IMR-90 (cell line): ENCODE measurements at regions not wholly inside any gene's neighbourhood (a gene's known extent, or its start where the extent isn't known, plus 50 kb on each side); places are given as distances from the start of the nearest gene placed in this dataset.

Experiments
- ATAC-seq: fragments of 200-7000 bp; cut with Tn5 transposase; 2 replicates; pipeline ENCODE4 v1.9.1; 2020; ENCODE audit warnings: low read depth, mild to moderate bottlenecking, moderate library complexity
- BruUV-seq: library from RNA; stranded (reverse); fragments of 400-500 nt; replicated peaks from 2 replicates; lab custom pipeline; 2021; lab: Mats Ljungman, UMichigan
- CTCF ChIA-PET: fragments of 300-600 bp; formaldehyde crosslinking; extraction: SDS; loops from one replicate; lab custom pipeline; 2021; ENCODE audit warnings: antibody characterized with exemption; lab: Yijun Ruan, JAX
- POLR2A ChIA-PET: fragments of 300-600 bp; sonication (Branson Sonifier 250); formaldehyde crosslinking; loops from one replicate; lab custom pipeline; 2022; ENCODE audit warnings: antibody characterized with exemption; ENCODE audit not compliant: unreplicated experiment; lab: Charles Lee
- DNase-seq: peaks from one replicate; pipeline ENCODE4 v3.0.0; 2013
- H2AFZ ChIP-seq: replicated peaks from 2 replicates; pipeline ENCODE3; 2013; ENCODE audit warnings: low read length, mild to moderate bottlenecking; ENCODE audit not compliant: poor library complexity
- H2AK5ac ChIP-seq: 2 replicates; pipeline ENCODE4 v1.6.1; 2013; ENCODE audit warnings: low read depth, low read length, inconsistent platforms
- H2AK9ac ChIP-seq: replicated peaks from 2 replicates; pipeline ENCODE3; 2013; ENCODE audit warnings: mild to moderate bottlenecking, low read depth, low read length, moderate library complexity; ENCODE audit not compliant: poor library complexity
- H2BK120ac ChIP-seq: 2 replicates; pipeline ENCODE4 v1.6.1; 2013; ENCODE audit warnings: low read depth, low read length, inconsistent platforms
- H2BK15ac ChIP-seq: 3 replicates; pipeline ENCODE4 v1.6.1; 2013; ENCODE audit warnings: low read depth, low read length, inconsistent platforms
- H2BK20ac ChIP-seq: 2 replicates; pipeline ENCODE4 v1.6.1; 2013; ENCODE audit warnings: low read depth, mild to moderate bottlenecking, inconsistent platforms, low read length, moderate library complexity
- H2BK5ac ChIP-seq: 2 replicates; pipeline ENCODE4 v1.6.1; 2013; ENCODE audit warnings: mild to moderate bottlenecking, low read depth, low read length, inconsistent platforms; ENCODE audit not compliant: poor library complexity, severe bottlenecking
- H3K14ac ChIP-seq: replicated peaks from 2 replicates; pipeline ENCODE4 v1.6.1; 2013; ENCODE audit warnings: low read depth, low read length, inconsistent platforms
- H3K18ac ChIP-seq: 2 replicates; pipeline ENCODE4 v1.6.1; 2013; ENCODE audit warnings: low read depth, low read length, control low read depth
- H3K23ac ChIP-seq: 2 replicates; pipeline ENCODE4 v1.6.1; 2013; ENCODE audit warnings: low read depth, low read length, inconsistent platforms
- H3K27ac ChIP-seq: 2 replicates; pipeline ENCODE4 v1.5.1; 2013; ENCODE audit warnings: mild to moderate bottlenecking, control low read depth, low read length; ENCODE audit not compliant: insufficient read depth
- H3K27me3 ChIP-seq: 2 replicates; pipeline ENCODE4 v1.6.1; 2013; ENCODE audit warnings: low read length; ENCODE audit not compliant: control insufficient read depth, insufficient read depth
- H3K36me3 ChIP-seq: 2 replicates; pipeline ENCODE4 v1.6.1; 2013; ENCODE audit warnings: low read length, mixed read lengths; ENCODE audit not compliant: control insufficient read depth, insufficient read depth
- H3K4ac ChIP-seq: 2 replicates; pipeline ENCODE4 v1.6.1; 2013; ENCODE audit warnings: low read depth, low read length, inconsistent platforms
- H3K4me1 ChIP-seq: 2 replicates; pipeline ENCODE4 v1.6.1; 2013; ENCODE audit warnings: low read length, mixed read lengths; ENCODE audit not compliant: control insufficient read depth, insufficient read depth
- H3K4me2 ChIP-seq: 2 replicates; pipeline ENCODE4 v1.6.1; 2013; ENCODE audit warnings: low read depth, mild to moderate bottlenecking, control low read depth, low read length, moderate library complexity
- H3K4me3 ChIP-seq: 2 replicates; pipeline ENCODE4 v1.5.1; 2013; ENCODE audit warnings: low read depth, mild to moderate bottlenecking, control low read depth, low read length, moderate library complexity; ENCODE audit not compliant: insufficient read depth
- H3K56ac ChIP-seq: 2 replicates; pipeline ENCODE4 v1.6.1; 2013; ENCODE audit warnings: low read length, inconsistent platforms; ENCODE audit not compliant: insufficient read depth; ENCODE audit errors: extremely low read depth
- H3K79me1 ChIP-seq, 2 experiments: 2 replicates each; pipeline ENCODE4 v1.6.1; 2013; ENCODE audit warnings: low read length in 2 of 2, inconsistent platforms in 1 of 2, low read depth in 1 of 2
- H3K9ac ChIP-seq: 2 replicates; pipeline ENCODE4 v1.6.1; 2013; ENCODE audit warnings: low read depth, low read length, control low read depth
- H3K9me1 ChIP-seq: 2 replicates; pipeline ENCODE4 v1.6.1; 2013; ENCODE audit warnings: low read length, inconsistent platforms; ENCODE audit not compliant: insufficient read depth
- H3K9me3 ChIP-seq: 2 replicates; pipeline ENCODE4 v1.6.1; 2013; ENCODE audit warnings: low read length; ENCODE audit not compliant: control insufficient read depth, insufficient read depth
- H4K20me1 ChIP-seq: 2 replicates; pipeline ENCODE4 v1.6.1; 2013; ENCODE audit warnings: low read length, inconsistent platforms; ENCODE audit not compliant: insufficient read depth
- H4K5ac ChIP-seq: 2 replicates; pipeline ENCODE4 v1.6.1; 2013; ENCODE audit warnings: mild to moderate bottlenecking, low read depth, low read length, control low read depth
- H4K8ac ChIP-seq, 2 experiments: 2 replicates each; pipeline ENCODE4 v1.6.1; 2013; ENCODE audit warnings: low read depth in 2 of 2, low read length in 2 of 2, control low read depth in 1 of 2, inconsistent platforms in 1 of 2
- H4K91ac ChIP-seq: 2 replicates; pipeline ENCODE4 v1.6.1; 2013; ENCODE audit warnings: low read depth, low read length, inconsistent platforms; ENCODE audit not compliant: insufficient read depth
- POLR2A ChIP-seq: IDR thresholded peaks from 2 replicates; pipeline ENCODE4 v1.6.1; 2012; ENCODE audit warnings: mild to moderate bottlenecking, low read depth, low read length
- RAD21 ChIP-seq: IDR thresholded peaks from 2 replicates; pipeline ENCODE4 v1.6.1; 2012; ENCODE audit warnings: low read length, improper control_type of control experiment
- WGBS, 2 experiments: methylation state at CpG; one replicate each; pipeline versions ENCODE4 v1.1.5 to v1.1.7; 2013; ENCODE audit warnings: missing lambda C conversion rate in 2 of 2; ENCODE audit not compliant: insufficient read length in 1 of 2; ENCODE audit errors: extremely low coverage in 2 of 2; 5-methylcytosine and 5-hydroxymethylcytosine counted together
- dilution Hi-C: fragments of 300-500 bp; cut with HindIII; formaldehyde crosslinking; loops from one replicate; pipeline ENCODE4 v1.14.3; 2018; ENCODE audit warnings: low sequenced_read_pairs; ENCODE audit not compliant: unreplicated experiment
- in situ Hi-C: fragments of 300-500 bp; cut with MboI; formaldehyde crosslinking; loops from 3 replicates; pipeline ENCODE4 v1.14.3; 2019; ENCODE audit warnings: low sequenced_read_pairs, inconsistent platforms, mixed read lengths
- intact Hi-C: fragments of 100-400 bp; cut with micrococcal nuclease; formaldehyde crosslinking; loops from 2 replicates; pipeline ENCODE4 v1.10.0; 2022

DNA sequence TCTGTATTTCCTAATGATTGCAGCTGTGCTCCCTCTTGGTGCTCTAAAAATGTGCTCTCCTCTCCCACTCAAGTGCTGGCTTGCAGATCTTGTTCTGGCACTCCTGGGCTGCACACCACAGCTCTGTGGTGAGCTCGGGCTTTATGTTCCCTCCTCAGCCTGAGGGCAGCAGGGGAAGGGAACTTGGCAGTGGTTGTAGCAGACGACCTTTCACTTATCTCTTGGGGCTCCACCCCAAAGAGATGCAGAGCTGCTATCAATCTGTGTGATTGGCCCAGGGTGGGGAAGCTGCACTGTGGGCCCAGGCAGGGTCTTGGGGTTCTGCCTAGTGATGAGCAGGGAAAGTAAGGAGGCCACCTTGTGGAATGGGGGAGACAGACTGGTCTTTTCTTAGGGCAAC is 143.5 kb upstream of the GORAB start:
- intact Hi-C loops = no loop called here

More for the DNA sequence above, 143.5 kb upstream of the GORAB start:
- Histone ChIP-seq H3K9me1 (no peaks in the 10 kb centered on the region), H2BK5ac (no peak overlapping the region), H3K36me3 (no peaks in the 10 kb centered on the region), H3K14ac (no peak overlapping the region), H3K27me3 (no peaks in the 10 kb centered on the region), H3K4me2 (no peak overlapping the region), H3K23ac (no peak overlapping the region), H3K79me1 (no peaks in the 10 kb centered on the region), H4K8ac (no peak overlapping the region), H2BK15ac (no peak overlapping the region), H3K9ac (no peak overlapping the region), H4K20me1 (no peaks in the 10 kb centered on the region), H3K4me3 (no peak overlapping the region), H3K9me3 (no peaks in the 10 kb centered on the region), H4K5ac (no peak overlapping the region), H2BK120ac (no peak overlapping the region), H3K4ac (no peak overlapping the region), H3K4me1 (no peaks in the 10 kb centered on the region), H3K56ac (no peak overlapping the region), H2AFZ (no peak overlapping the region), H3K18ac (no peak overlapping the region; the same call in 1 of the 2 replicates), H4K91ac (no peak overlapping the region), H2AK5ac (no peak overlapping the region), H2AK9ac (no peak overlapping the region), H3K27ac (no peak overlapping the region), H2BK20ac (no peak overlapping the region)
- in situ Hi-C loops (no loop called here), dilution Hi-C loops (no loop called here)
- no CpG with 5 or more reads among the region's 2 CpGs for WGBS, 2 experiments
- POLR2A ChIA-PET = no interaction called here
- no TSS peak for BruUV-seq
- TF ChIP-seq POLR2A = no peak
- no peak for TF ChIP-seq RAD21
- ATAC-seq = no peak
- no peak for DNase-seq
- CTCF ChIA-PET = interaction anchor here (1.0 kb wide), 1 partner anchor 12 kb away, joined by 3 read pairs; no protein-coding TSS in a partner anchor
